ENCODE measurements at regions not wholly inside any gene's neighbourhood (a gene's known extent, or its start where the extent isn't known, plus 50 kb on each side); places are given as distances from the start of the nearest gene placed in this dataset.
"Not testable (repeated sequence)": the region's sequence is repeated elsewhere in the genome, so short reads cannot be mapped to it uniquely, and the experiment has no call there.

GRCh38 chr4:150016621-150017020, 61.6 kb upstream of the DCLK2 start:
- H3K27ac ChIP-seq (ENCODE audit: low read depth, low read length); H3K36me3 ChIP-seq (ENCODE audit: control insufficient read depth, insufficient read depth, low read length); H3K4me3 ChIP-seq (ENCODE audit: low read length); H3K4me1 ChIP-seq (ENCODE audit: control insufficient read depth, insufficient read depth, low read length); H3K9ac ChIP-seq (ENCODE audit: low read length); H3K27me3 ChIP-seq (ENCODE audit: control insufficient read depth, insufficient read depth, low read length): not testable (repeated sequence)

- H3K4me1 ChIP-seq (ENCODE audit: control insufficient read depth, insufficient read depth, low read length): no peaks in the 10 kb centered on the region
- no peaks in the 10 kb centered on the region for H3K36me3 ChIP-seq (ENCODE audit: control insufficient read depth, insufficient read depth, low read length)
- H3K27me3 ChIP-seq (ENCODE audit: control insufficient read depth, insufficient read depth, low read length): no peaks in the 10 kb centered on the region
- H3K9ac ChIP-seq (ENCODE audit: low read length): no peak overlapping the region
- no peak overlapping the region for H3K27ac ChIP-seq (ENCODE audit: low read depth, low read length)
- H3K4me3 ChIP-seq (ENCODE audit: low read length): no peak overlapping the region
Measured at GRCh38 chr4:150018257-150018656, 60.0 kb upstream of the DCLK2 start.

DNA sequence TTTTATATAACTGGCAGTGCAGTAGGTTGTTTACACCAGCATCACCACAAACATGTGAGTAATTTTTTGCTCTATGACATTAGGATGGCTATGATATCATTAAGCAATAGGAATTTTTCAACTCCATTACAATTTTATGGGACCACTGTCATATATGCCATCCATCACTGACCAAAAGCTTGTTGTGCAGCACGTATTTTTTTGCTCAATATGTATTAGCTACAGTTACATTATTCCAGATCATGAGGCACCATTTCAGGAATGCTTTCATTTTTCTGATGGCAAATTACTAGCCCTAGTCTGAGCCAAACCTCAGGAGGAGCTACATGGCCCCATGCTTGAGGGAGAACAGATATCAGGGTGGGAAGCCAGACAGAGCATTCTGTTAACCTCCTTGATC, 56.8 kb upstream of the DCLK2 start:
- H3K27ac ChIP-seq (ENCODE audit: low read depth, low read length): no peak overlapping the region
- no peaks in the 10 kb centered on the region for H3K36me3 ChIP-seq (ENCODE audit: control insufficient read depth, insufficient read depth, low read length)
- H3K27me3 ChIP-seq (ENCODE audit: control insufficient read depth, insufficient read depth, low read length): no peaks in the 10 kb centered on the region
- H3K4me1 ChIP-seq (ENCODE audit: control insufficient read depth, insufficient read depth, low read length): no peaks in the 10 kb centered on the region
- H3K4me3 ChIP-seq (ENCODE audit: low read length): no peak overlapping the region
- H3K9ac ChIP-seq (ENCODE audit: low read length): no peak overlapping the region

DNA sequence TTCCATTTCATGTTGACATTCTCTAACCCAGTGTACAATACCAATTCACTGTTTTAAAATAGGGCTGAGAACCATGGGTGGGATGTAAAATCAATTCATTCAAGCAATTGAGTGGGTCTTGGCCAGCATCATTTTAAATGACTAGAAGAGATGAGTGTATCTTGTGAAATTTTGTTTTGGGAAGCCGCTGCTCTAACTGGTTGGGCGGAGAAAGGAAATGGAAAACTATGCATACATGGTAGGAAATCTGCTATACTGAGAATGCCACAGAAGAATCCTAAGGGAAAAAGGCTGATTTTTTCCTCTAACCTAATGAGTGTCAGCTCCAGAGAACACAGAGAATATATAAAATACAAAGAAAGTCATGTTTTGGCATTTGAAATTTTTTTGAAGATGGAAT, 54.8 kb upstream of the DCLK2 start:
- H3K27me3 ChIP-seq (ENCODE audit: control insufficient read depth, insufficient read depth, low read length): no peaks in the 10 kb centered on the region
- no peak overlapping the region for H3K9ac ChIP-seq (ENCODE audit: low read length)
- H3K36me3 ChIP-seq (ENCODE audit: control insufficient read depth, insufficient read depth, low read length): no peaks in the 10 kb centered on the region
- no peak overlapping the region for H3K4me3 ChIP-seq (ENCODE audit: low read length)
- no peaks in the 10 kb centered on the region for H3K4me1 ChIP-seq (ENCODE audit: control insufficient read depth, insufficient read depth, low read length)
- H3K27ac ChIP-seq (ENCODE audit: low read depth, low read length): no peak overlapping the region

GRCh38 chr4:150026987-150027386, 51.3 kb upstream of the DCLK2 start:
- not testable (repeated sequence) for H3K27me3 ChIP-seq (ENCODE audit: control insufficient read depth, insufficient read depth, low read length); H3K4me1 ChIP-seq (ENCODE audit: control insufficient read depth, insufficient read depth, low read length); H3K4me3 ChIP-seq (ENCODE audit: low read length); H3K9ac ChIP-seq (ENCODE audit: low read length); H3K36me3 ChIP-seq (ENCODE audit: control insufficient read depth, insufficient read depth, low read length); H3K27ac ChIP-seq (ENCODE audit: low read depth, low read length)

Data from rectal smooth muscle tissue (tissue), 1 donor.